Progenitor cell of endocrine pancreas (in vitro differentiated cells): ENCODE measurements at regions not wholly inside any gene's neighbourhood (a gene's known extent, or its start where the extent isn't known, plus 50 kb on each side); places are given as distances from the start of the nearest gene placed in this dataset.
"Not testable (repeated sequence)": the region's sequence is repeated elsewhere in the genome, so short reads cannot be mapped to it uniquely, and the experiment has no call there.

Experiments used
- DNase-seq: peaks from one replicate; pipeline ENCODE4 v3.0.0; 2021; ENCODE audit warnings: low spot score; ENCODE audit not compliant: unreplicated experiment
- H3K27ac Mint-ChIP-seq: 2 replicates; pipeline ENCODE4 v1.8.0; 2021; ENCODE audit warnings: mild to moderate bottlenecking, moderate library complexity, mixed read lengths
- H3K27me3 Mint-ChIP-seq: 2 replicates; pipeline ENCODE4 v1.8.0; 2021; ENCODE audit warnings: mixed read lengths
- H3K36me3 Mint-ChIP-seq: 2 replicates; pipeline ENCODE4 v1.8.0; 2022; ENCODE audit warnings: mixed read lengths; ENCODE audit not compliant: insufficient read depth
- H3K4me1 Mint-ChIP-seq: 2 replicates; pipeline ENCODE4 v1.8.0; 2021; ENCODE audit warnings: low read depth, mixed read lengths
- H3K4me3 Mint-ChIP-seq: 2 replicates; pipeline ENCODE4 v1.8.0; 2021; ENCODE audit warnings: low read depth, mild to moderate bottlenecking, moderate library complexity, mixed read lengths
- H3K9me3 Mint-ChIP-seq: 2 replicates; pipeline ENCODE4 v1.8.0; 2021; ENCODE audit warnings: low read depth, mixed read lengths
- CTCF ChIP-seq: fragments of 200-600 bp; sonication (generic); IDR thresholded peaks from one replicate; pipeline ENCODE4 v1.5.0; 2021; ENCODE audit warnings: antibody characterized with exemption, mild to moderate bottlenecking; ENCODE audit not compliant: unreplicated experiment

DNA sequence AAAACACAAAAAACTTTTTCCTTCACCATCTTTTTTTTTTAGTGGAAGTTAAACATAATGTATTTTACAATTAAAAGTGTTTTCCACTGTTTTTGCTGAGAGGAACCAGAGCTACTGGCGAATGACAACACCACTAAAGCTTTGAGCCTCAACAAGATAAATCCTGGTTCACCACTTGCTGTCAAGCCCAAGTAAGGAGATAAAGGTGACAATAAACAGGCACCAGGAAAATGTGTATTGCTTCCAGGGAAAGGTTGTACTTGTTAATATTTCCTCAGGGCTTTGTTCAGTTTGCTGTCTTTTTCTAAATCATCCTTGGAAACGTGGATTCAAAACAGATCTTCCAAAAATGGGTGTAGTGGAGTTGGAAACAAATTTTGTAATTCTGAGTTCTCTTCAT, 109.9 kb upstream of the ANKRD30A start:
- DNase-seq, result no peak
- TF ChIP-seq CTCF, result no peak
- no peaks in the 10 kb centered on the region for H3K36me3 Mint-ChIP-seq
- H3K4me1 Mint-ChIP-seq, result no peaks in the 10 kb centered on the region
- no peak overlapping the region for H3K27ac Mint-ChIP-seq
- H3K9me3 Mint-ChIP-seq, result peaks cover 56% of the 10 kb centered on the region
- no peaks in the 10 kb centered on the region for H3K27me3 Mint-ChIP-seq
- no peak overlapping the region for H3K4me3 Mint-ChIP-seq

DNA sequence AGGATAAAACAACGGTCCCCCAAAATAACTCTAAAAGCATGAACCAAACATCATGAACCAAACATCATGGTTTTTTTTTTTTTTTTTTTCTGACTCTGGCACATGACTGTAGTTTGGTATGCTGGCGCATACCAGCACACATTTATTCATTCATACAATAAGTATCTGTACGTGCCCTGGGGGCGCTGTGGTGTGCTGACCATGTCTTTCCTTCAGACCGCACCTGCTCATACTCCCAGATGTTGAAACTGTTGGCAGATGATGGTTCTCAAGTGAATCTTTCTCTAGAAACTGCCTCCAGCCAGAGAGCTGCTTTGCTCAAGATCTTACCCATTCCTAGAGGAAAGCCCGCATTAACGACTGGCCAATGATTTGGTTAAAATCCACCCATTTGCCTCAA, 114.7 kb upstream of the ANKRD30A start:
- Mint-ChIP-seq H3K9me3 (peaks cover 60% of the 10 kb centered on the region), H3K36me3 (peaks cover 3% of the 10 kb centered on the region), H3K4me3 (no peak overlapping the region), H3K27ac (no peak overlapping the region), H3K27me3 (no peaks in the 10 kb centered on the region), H3K4me1 (no peaks in the 10 kb centered on the region)
- no peak for TF ChIP-seq CTCF
- no peak for DNase-seq

DNA sequence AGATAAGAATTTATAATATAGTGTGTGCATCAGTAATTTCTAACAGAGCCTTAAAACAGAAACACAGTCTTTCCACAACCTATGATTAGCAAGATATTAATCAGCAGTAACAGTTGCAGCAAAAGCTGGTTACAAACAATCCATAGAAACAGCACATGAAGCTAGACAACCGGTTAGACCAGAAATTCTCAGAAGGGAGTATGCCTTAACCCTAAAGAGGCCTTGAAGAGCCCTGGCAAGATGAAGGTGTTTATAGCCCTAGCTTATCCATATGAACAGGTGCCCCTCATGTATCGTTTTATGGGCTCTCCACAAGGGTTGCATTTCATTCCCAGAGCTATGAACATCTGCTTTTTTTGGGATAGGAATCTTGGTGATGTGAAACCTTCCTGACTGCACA, 117.1 kb upstream of the ANKRD30A start:
- not testable (repeated sequence) for DNase-seq, H3K4me3 Mint-ChIP-seq, H3K36me3 Mint-ChIP-seq, H3K27ac Mint-ChIP-seq, H3K4me1 Mint-ChIP-seq, H3K27me3 Mint-ChIP-seq
- peaks cover 57% of the 10 kb centered on the region for H3K9me3 Mint-ChIP-seq

- no peak for DNase-seq
- H3K9me3 Mint-ChIP-seq, result peaks cover 49% of the 10 kb centered on the region
- no peaks in the 10 kb centered on the region for H3K4me1 Mint-ChIP-seq
- H3K36me3 Mint-ChIP-seq, result peaks cover 3% of the 10 kb centered on the region
- no peak for TF ChIP-seq CTCF
- H3K27ac Mint-ChIP-seq, result no peak overlapping the region
- H3K4me3 Mint-ChIP-seq, result no peak overlapping the region
- H3K27me3 Mint-ChIP-seq, result no peaks in the 10 kb centered on the region
These were observed 122.3 kb upstream of the ANKRD30A start for GRCh38 chr10:37003126-37003525.

GRCh38 chr10:36995806-36996205, 129.6 kb upstream of the ANKRD30A start:
- DNase-seq, H3K27ac Mint-ChIP-seq, H3K36me3 Mint-ChIP-seq, H3K4me3 Mint-ChIP-seq, H3K4me1 Mint-ChIP-seq, H3K27me3 Mint-ChIP-seq: not testable (repeated sequence)
- peaks cover 44% of the 10 kb centered on the region for H3K9me3 Mint-ChIP-seq

DNA sequence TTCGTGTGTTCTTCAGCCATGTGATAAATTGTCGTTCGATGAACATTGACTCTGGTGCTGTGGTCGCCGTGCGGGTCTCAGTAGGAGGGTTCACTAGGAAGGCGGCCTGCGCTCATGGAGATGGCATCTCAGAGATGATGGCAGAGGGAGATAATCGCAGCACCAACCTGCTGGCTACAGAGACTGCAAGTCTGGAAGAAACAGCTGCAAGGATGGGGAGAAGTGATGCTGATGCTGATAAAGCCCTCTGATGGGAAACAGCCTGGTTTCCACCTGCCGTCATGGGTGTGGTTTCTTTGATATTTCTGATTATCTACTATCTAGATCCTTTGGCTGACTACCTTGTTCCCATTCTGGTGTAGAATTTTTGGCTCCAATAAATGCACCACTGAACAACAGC, 130.5 kb upstream of the ANKRD30A start:
- no peaks in the 10 kb centered on the region for H3K4me1 Mint-ChIP-seq
- peaks cover 42% of the 10 kb centered on the region for H3K9me3 Mint-ChIP-seq
- no peak for TF ChIP-seq CTCF
- peaks cover 5% of the 10 kb centered on the region for H3K36me3 Mint-ChIP-seq
- no peak overlapping the region for H3K4me3 Mint-ChIP-seq
- H3K27ac Mint-ChIP-seq, result no peak overlapping the region
- H3K27me3 Mint-ChIP-seq, result no peaks in the 10 kb centered on the region
- no peak for DNase-seq
